ENCODE measurements at regions not wholly inside any gene's neighbourhood (a gene's known extent, or its start where the extent isn't known, plus 50 kb on each side); places are given as distances from the start of the nearest gene placed in this dataset.

DNA sequence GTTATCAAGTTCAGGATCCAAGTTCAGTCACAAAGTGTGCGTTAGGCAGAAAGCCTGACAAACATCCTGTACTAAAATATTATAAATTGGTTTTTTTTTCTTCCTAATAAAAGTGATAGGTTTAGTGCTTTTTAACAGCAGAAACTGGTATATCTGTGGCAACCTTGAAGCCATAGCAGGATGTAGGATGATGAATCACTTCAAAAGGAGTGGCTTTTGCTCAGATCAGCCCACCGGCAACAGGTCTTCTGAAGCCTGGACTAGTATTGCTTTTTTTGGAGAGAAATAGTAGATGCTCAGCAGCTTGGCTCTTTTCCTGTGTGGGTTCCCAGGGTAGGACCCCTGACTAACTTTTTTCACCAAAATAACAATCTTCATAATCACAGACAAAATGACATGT is 190.8 kb downstream of the EPM2A start:
- no peak overlapping the region for H3K27ac ChIP-seq (ENCODE audit: low read depth, low read length)
- no peak overlapping the region for H3K9ac ChIP-seq (ENCODE audit: low read length)
- no peak overlapping the region for H3K4me3 ChIP-seq (ENCODE audit: low read depth in 1 of 2, low read length in 2 of 2)
- H3K9me3 ChIP-seq (ENCODE audit: low read length): no peaks in the 10 kb centered on the region
- no peaks in the 10 kb centered on the region for H3K27me3 ChIP-seq (ENCODE audit: control insufficient read depth in 1 of 2, insufficient read depth in 2 of 2, low read length in 2 of 2)
- H3K36me3 ChIP-seq (ENCODE audit: insufficient read depth, low read length): no peaks in the 10 kb centered on the region
- no peaks in the 10 kb centered on the region for H3K4me1 ChIP-seq (ENCODE audit: insufficient read depth, low read length)

DNA sequence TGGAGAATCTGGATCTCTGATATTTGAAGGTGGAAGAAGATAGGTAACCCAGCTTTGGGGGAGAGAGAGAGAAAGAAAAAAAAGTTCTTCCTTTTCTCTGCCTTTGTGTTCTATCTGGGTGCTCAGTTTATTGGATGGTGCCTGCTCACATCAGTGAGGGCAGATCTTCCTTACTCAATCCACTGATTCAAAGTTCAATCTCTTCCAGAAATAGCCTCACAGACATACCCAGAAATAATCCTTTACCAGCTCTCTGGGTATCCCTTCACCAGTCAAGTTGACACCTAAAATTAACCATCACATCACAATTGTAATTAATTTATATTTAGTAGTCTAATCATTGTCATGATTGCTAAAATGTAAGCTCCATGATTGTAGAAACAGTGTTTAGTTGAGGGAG is 189.1 kb downstream of the EPM2A start:
- Histone ChIP-seq H3K4me3 (ENCODE audit: low read depth in 1 of 2, low read length in 2 of 2) (no peak overlapping the region), H3K4me1 (ENCODE audit: insufficient read depth, low read length) (no peaks in the 10 kb centered on the region), H3K27me3 (ENCODE audit: control insufficient read depth in 1 of 2, insufficient read depth in 2 of 2, low read length in 2 of 2) (no peaks in the 10 kb centered on the region), H3K9ac (ENCODE audit: low read length) (no peak overlapping the region), H3K36me3 (ENCODE audit: insufficient read depth, low read length) (no peaks in the 10 kb centered on the region), H3K27ac (ENCODE audit: low read depth, low read length) (no peak overlapping the region), H3K9me3 (ENCODE audit: low read length) (no peaks in the 10 kb centered on the region)

DNA sequence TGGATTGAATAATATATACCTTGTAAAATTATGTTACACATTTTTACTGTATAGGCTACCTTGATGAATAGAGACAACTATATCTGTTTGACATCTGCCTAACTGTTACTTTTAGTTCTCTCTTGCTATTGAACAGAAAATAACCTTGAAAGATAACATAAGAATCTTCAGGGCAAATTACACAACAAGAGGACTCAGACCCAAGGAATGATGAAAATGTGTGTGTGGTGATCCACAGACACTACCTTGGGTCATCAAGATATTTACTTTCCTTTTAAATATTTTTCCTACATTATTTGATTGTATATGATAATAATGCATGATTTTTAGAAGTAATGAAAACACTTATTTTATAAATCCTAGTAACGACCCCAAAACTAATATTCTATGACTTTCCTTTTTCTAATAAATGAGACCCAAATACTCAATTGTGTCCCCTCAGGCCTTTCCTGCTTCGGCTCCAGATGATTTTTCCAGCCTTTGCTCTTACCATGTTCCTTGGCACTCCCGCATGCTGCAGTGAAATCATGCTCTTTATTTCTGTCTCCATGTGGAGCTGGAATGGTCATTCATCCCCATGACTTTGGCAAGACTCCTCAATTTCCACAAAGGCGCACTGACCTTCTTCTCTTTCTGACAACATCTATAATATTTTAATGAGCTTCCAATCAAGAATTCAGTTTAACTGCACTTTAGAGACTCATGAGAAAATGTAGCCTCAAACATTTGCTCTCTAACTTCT is 187.6 kb downstream of the EPM2A start:
- H3K27ac ChIP-seq (ENCODE audit: low read depth, low read length): no peak overlapping the region
- no peak overlapping the region for H3K9ac ChIP-seq (ENCODE audit: low read length)
- no peaks in the 10 kb centered on the region for H3K4me1 ChIP-seq (ENCODE audit: insufficient read depth, low read length)
- no peaks in the 10 kb centered on the region for H3K36me3 ChIP-seq (ENCODE audit: insufficient read depth, low read length)
- H3K27me3 ChIP-seq (ENCODE audit: control insufficient read depth in 1 of 2, insufficient read depth in 2 of 2, low read length in 2 of 2): no peaks in the 10 kb centered on the region
- H3K4me3 ChIP-seq (ENCODE audit: low read depth in 1 of 2, low read length in 2 of 2): no peak overlapping the region
- no peaks in the 10 kb centered on the region for H3K9me3 ChIP-seq (ENCODE audit: low read length)

DNA sequence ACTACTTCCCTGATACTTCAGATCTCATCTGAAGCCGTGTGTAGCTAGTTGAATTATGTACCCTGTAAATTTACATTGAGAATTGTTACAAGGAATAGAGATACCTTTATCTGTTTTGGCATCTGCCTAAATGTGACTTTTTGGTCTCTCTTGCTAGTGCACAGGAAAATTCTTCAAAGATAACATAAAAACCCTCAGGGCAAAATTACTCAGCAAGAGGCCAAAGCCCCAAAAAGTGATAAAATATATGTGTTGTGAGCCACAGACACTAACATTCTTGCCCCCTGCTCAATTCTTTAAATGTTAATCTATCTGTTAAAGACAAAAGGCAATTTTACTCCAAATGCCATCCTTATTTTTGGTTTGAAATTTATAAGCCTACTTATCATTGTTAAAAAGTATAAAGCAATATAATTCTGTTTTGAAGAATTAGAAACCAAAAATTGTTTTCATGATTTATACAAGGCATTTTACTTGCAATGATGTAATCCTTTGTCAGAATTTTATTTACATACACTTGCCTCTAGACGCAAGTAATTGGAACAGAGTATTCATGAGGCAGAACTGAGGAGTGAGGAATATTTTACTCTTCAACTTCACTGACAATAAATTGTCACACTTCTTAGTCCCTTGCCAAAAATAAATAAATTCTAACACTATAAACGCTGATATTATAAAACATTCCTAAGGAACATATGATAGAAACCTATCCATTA is 186.2 kb downstream of the EPM2A start:
- Histone ChIP-seq H3K27ac (ENCODE audit: low read depth, low read length) (no peak overlapping the region), H3K9me3 (ENCODE audit: low read length) (no peaks in the 10 kb centered on the region), H3K36me3 (ENCODE audit: insufficient read depth, low read length) (no peaks in the 10 kb centered on the region), H3K4me3 (ENCODE audit: low read depth in 1 of 2, low read length in 2 of 2) (no peak overlapping the region), H3K9ac (ENCODE audit: low read length) (no peak overlapping the region), H3K4me1 (ENCODE audit: insufficient read depth, low read length) (no peaks in the 10 kb centered on the region), H3K27me3 (ENCODE audit: control insufficient read depth in 1 of 2, insufficient read depth in 2 of 2, low read length in 2 of 2) (no peaks in the 10 kb centered on the region)

DNA sequence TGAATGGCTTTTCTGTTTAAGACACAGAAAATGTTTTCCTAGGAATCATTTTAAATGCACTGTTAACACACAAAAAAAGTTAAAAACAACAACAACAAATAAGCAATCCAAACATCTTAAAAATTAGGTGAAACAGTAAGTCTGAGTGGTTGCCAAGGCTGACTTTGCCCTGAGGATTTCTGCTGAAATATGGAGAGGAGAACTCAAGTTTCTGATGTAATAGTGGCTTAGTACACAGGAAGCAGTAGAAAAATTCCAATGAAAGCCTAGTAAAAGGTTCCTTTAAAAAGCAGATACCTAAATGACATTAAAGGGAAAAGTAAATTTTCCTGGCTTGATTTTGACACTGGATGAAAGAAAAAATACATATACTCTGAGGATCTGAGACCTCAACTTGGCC is 184.2 kb downstream of the EPM2A start:
- Histone ChIP-seq H3K27me3 (ENCODE audit: control insufficient read depth in 1 of 2, insufficient read depth in 2 of 2, low read length in 2 of 2) (no peaks in the 10 kb centered on the region), H3K4me1 (ENCODE audit: insufficient read depth, low read length) (no peaks in the 10 kb centered on the region), H3K27ac (ENCODE audit: low read depth, low read length) (no peak overlapping the region), H3K9ac (ENCODE audit: low read length) (no peak overlapping the region), H3K9me3 (ENCODE audit: low read length) (no peaks in the 10 kb centered on the region), H3K4me3 (ENCODE audit: low read depth in 1 of 2, low read length in 2 of 2) (no peak overlapping the region), H3K36me3 (ENCODE audit: insufficient read depth, low read length) (no peaks in the 10 kb centered on the region)

DNA sequence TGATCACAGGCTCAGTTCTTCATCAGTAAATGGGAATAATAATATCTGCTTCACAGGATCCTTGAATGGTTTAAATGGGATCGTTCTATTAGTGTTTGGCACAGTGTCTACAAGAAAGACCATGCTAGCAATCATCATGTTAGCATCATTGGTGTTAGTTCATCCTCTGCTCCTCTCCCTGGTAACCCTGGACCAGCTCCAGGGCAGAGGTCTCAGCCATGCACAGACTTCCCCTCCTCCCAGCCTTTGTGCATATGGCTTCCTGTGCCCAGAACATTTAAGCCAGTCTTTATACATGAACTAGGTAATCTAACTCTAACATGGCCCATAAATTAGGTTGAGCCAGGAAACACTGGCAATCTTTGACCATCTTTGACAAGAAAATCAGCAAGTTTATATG is 180.2 kb downstream of the EPM2A start:
- no peak overlapping the region for H3K27ac ChIP-seq (ENCODE audit: low read depth, low read length)
- H3K4me3 ChIP-seq (ENCODE audit: low read depth in 1 of 2, low read length in 2 of 2): no peak overlapping the region
- no peaks in the 10 kb centered on the region for H3K27me3 ChIP-seq (ENCODE audit: control insufficient read depth in 1 of 2, insufficient read depth in 2 of 2, low read length in 2 of 2)

DNA sequence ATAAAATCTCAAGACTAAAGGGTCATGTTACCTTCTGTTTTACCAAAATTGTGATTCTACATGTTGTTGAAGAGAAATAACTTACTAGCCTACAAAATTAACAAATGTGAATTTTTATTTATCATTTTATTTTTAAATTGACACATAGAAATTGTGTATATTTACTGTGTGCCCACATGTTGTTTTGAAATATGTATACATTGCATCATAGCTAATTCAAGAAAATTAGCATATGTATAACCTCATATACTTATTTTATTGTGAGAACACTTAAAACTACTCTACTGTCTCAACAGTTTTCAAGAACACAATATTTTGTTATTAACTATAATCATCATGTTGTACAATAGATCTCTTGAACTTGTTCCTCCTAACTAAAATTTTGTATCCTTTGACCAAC is 177.8 kb downstream of the EPM2A start:
- no peak overlapping the region for H3K4me3 ChIP-seq (ENCODE audit: low read depth in 1 of 2, low read length in 2 of 2)
- H3K9me3 ChIP-seq (ENCODE audit: low read length): no peaks in the 10 kb centered on the region
- H3K9ac ChIP-seq (ENCODE audit: low read length): no peak overlapping the region
- no peaks in the 10 kb centered on the region for H3K27me3 ChIP-seq (ENCODE audit: control insufficient read depth in 1 of 2, insufficient read depth in 2 of 2, low read length in 2 of 2)
- H3K4me1 ChIP-seq (ENCODE audit: insufficient read depth, low read length): no peaks in the 10 kb centered on the region
- no peak overlapping the region for H3K27ac ChIP-seq (ENCODE audit: low read depth, low read length)
- H3K36me3 ChIP-seq (ENCODE audit: insufficient read depth, low read length): no peaks in the 10 kb centered on the region

More for the DNA sequence above, 180.2 kb downstream of the EPM2A start:
- Histone ChIP-seq H3K9me3 (ENCODE audit: low read length) (no peaks in the 10 kb centered on the region), H3K36me3 (ENCODE audit: insufficient read depth, low read length) (no peaks in the 10 kb centered on the region), H3K4me1 (ENCODE audit: insufficient read depth, low read length) (no peaks in the 10 kb centered on the region), H3K9ac (ENCODE audit: low read length) (no peak overlapping the region)

DNA sequence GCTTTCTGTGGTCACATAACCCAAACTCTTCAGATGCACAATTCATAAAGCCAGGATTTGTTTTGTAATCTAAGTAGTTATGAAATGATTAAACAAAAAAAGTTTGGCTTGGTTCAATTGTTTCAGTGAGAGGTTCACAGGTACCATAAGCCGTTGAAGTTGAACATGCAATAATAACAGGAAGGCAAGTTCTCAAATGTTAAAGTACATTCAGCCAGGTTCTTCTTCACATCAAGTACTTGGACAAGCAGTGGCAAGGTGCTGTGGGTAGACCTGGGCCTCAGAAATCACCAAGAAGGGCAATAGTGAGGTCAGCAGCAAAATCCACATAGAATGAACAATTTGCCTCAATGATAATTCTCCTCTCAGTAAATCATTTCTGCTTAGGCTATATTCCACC is 175.5 kb downstream of the EPM2A start:
- H3K4me1 ChIP-seq (ENCODE audit: insufficient read depth, low read length): no peaks in the 10 kb centered on the region
- no peak overlapping the region for H3K9ac ChIP-seq (ENCODE audit: low read length)
- H3K27ac ChIP-seq (ENCODE audit: low read depth, low read length): no peak overlapping the region
- no peak overlapping the region for H3K4me3 ChIP-seq (ENCODE audit: low read depth in 1 of 2, low read length in 2 of 2)
- no peaks in the 10 kb centered on the region for H3K9me3 ChIP-seq (ENCODE audit: low read length)
- H3K27me3 ChIP-seq (ENCODE audit: control insufficient read depth in 1 of 2, insufficient read depth in 2 of 2, low read length in 2 of 2): no peaks in the 10 kb centered on the region
- no peaks in the 10 kb centered on the region for H3K36me3 ChIP-seq (ENCODE audit: insufficient read depth, low read length)

DNA sequence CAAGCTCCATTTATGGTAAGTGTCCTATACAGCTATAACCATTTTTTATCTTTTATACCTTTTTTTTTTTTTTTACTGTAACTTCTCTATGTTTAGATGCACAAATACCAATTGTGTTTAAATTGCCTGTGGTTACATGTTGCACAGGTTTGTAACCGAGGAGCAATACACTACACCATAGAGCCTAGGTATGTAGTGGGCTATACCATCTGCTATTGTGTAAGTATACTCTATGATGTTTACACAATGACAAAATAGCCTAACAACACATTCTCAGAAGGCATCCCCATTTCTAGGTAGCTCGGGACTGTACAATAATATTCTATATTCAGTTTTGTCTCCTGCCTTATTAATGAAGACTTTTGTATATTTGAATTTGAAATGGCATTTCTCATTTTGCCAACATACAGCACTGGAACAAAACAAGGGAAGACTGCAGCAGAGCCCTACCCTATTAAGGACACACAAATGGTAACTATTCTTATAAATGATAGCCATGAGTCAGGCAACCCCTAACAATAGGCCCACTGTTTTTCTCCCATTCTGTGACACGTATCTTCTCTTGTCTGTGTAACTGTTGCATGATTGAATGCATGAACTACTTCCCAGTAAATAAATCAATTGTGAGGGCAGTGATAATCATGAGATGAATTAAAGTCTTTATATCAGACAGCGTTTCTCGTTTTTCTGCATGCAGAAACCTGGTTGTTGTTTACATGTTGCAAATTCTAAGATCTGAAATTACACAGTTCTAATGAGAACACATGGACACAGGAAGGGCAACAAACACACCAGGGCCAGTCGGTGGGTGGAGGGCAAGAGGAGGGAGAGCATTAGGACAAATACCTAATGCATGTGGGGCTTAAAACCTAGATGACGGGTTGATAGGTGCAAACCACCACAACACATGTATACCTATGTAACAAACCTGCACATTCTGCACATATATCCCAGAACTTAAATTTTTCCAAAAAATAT is 173.9 kb downstream of the EPM2A start:
- H3K9ac ChIP-seq (ENCODE audit: low read length): no peak overlapping the region
- H3K4me1 ChIP-seq (ENCODE audit: insufficient read depth, low read length): no peaks in the 10 kb centered on the region
- H3K9me3 ChIP-seq (ENCODE audit: low read length): no peaks in the 10 kb centered on the region
- no peak overlapping the region for H3K27ac ChIP-seq (ENCODE audit: low read depth, low read length)
- no peaks in the 10 kb centered on the region for H3K36me3 ChIP-seq (ENCODE audit: insufficient read depth, low read length)
- no peaks in the 10 kb centered on the region for H3K27me3 ChIP-seq (ENCODE audit: control insufficient read depth in 1 of 2, insufficient read depth in 2 of 2, low read length in 2 of 2)
- H3K4me3 ChIP-seq (ENCODE audit: low read depth in 1 of 2, low read length in 2 of 2): no peak overlapping the region

DNA sequence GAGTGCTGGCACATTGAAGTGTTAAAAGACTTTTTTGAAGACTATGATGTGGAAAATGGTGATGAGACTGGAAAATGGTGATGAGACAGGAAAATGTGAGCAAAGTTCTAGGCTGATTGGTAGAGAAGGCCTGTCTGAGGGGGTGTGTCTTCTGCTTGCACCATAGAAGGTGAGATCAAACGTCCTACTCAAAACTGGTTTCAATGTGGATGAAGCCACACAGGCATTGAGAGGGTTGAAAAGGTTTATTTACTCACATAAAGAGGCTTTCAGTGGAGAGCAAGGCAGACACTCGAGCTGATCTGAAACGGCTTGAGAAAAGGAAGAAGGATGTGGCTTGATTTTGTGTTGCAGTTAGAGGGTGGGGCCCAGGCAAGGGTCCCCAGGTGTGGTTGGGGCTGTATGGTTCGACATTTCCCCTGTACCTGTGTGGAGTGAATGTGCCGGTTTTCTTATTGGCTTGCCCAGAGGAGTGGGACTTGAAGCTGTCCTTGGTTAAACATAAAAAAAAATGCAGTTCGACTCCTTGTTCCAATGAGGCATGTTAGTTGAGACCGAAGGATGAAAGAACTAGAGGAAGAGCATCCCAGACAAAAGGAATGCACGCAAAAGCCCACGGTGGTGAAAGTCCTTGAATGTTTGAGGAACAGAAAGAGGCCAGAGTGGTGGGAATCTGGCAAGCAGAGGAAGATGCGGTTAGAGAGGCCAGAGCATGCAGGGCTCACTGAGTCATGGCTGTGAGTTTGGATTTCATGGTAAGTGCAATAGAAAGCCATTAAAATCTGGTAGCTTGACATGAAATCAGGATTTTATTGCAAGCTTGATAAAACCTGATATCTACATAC is 172.3 kb downstream of the EPM2A start:
- Histone ChIP-seq H3K27ac (ENCODE audit: low read depth, low read length) (no peak overlapping the region), H3K9ac (ENCODE audit: low read length) (no peak overlapping the region)

More for the DNA sequence above, 172.3 kb downstream of the EPM2A start:
- Histone ChIP-seq H3K4me1 (ENCODE audit: insufficient read depth, low read length) (no peaks in the 10 kb centered on the region), H3K4me3 (ENCODE audit: low read depth in 1 of 2, low read length in 2 of 2) (no peak overlapping the region), H3K36me3 (ENCODE audit: insufficient read depth, low read length) (no peaks in the 10 kb centered on the region), H3K9me3 (ENCODE audit: low read length) (no peaks in the 10 kb centered on the region), H3K27me3 (ENCODE audit: control insufficient read depth in 1 of 2, insufficient read depth in 2 of 2, low read length in 2 of 2) (no peaks in the 10 kb centered on the region)
